SK-N-MC (cell line): ENCODE measurements at regions not wholly inside any gene's neighbourhood (a gene's known extent, or its start where the extent isn't known, plus 50 kb on each side); places are given as distances from the start of the nearest gene placed in this dataset.

Experiments
- EZH2 ChIP-seq: fragments of 200-600 bp; sonication (generic); IDR thresholded peaks from one replicate; pipeline ENCODE4 v1.6.1; 2017; ENCODE audit warnings: antibody characterized with exemption
- FOXP2 ChIP-seq: optimal IDR thresholded peaks from 2 replicates; pipeline ENCODE3; 2011; ENCODE audit warnings: mild to moderate bottlenecking, moderate library complexity; ENCODE audit not compliant: insufficient read depth; ENCODE audit errors: extremely low read length, control extremely low read depth
- POLR2AphosphoS5 ChIP-seq: IDR thresholded peaks from 2 replicates; pipeline ENCODE4 v1.6.1; 2012; ENCODE audit warnings: mild to moderate bottlenecking, low read depth, low read length, borderline replicate concordance

GRCh38 chr5:155260798-155261197, 247.2 kb downstream of the KIF4B start:
- TF ChIP-seq EZH2 (no peak), POLR2AphosphoS5 (no peak), FOXP2 (no peak)
